T-helper 2 cell treated with Interferon-gamma antibody and Interleukin-4, amounts not matched to agents 5 μg/mL and 100 μg/mL, for 36 hours (primary cell): ENCODE measurements at regions not wholly inside any gene's neighbourhood (a gene's known extent, or its start where the extent isn't known, plus 50 kb on each side); places are given as distances from the start of the nearest gene placed in this dataset.

Experiments
- DNase-seq: peaks from one replicate; pipeline ENCODE4 v3.0.0; 2021; ENCODE audit warnings: low spot score
- H3K27ac Mint-ChIP-seq: one replicate; pipeline ENCODE4 v1.8.0; 2021; ENCODE audit warnings: mild to moderate bottlenecking, mixed read lengths
- H3K27me3 Mint-ChIP-seq: one replicate; pipeline ENCODE4 v1.8.0; 2021; ENCODE audit warnings: low read depth, mixed read lengths
- H3K36me3 Mint-ChIP-seq: one replicate; pipeline ENCODE4 v1.8.0; 2021; ENCODE audit warnings: low read depth, mixed read lengths
- H3K4me1 Mint-ChIP-seq: one replicate; pipeline ENCODE4 v1.8.0; 2021; ENCODE audit warnings: low read depth, mixed read lengths
- H3K4me3 Mint-ChIP-seq: one replicate; pipeline ENCODE4 v1.8.0; 2022; ENCODE audit warnings: mild to moderate bottlenecking, moderate library complexity, mixed read lengths
- H3K9me3 Mint-ChIP-seq: one replicate; pipeline ENCODE4 v1.8.0; 2021; ENCODE audit warnings: mixed read lengths

DNA sequence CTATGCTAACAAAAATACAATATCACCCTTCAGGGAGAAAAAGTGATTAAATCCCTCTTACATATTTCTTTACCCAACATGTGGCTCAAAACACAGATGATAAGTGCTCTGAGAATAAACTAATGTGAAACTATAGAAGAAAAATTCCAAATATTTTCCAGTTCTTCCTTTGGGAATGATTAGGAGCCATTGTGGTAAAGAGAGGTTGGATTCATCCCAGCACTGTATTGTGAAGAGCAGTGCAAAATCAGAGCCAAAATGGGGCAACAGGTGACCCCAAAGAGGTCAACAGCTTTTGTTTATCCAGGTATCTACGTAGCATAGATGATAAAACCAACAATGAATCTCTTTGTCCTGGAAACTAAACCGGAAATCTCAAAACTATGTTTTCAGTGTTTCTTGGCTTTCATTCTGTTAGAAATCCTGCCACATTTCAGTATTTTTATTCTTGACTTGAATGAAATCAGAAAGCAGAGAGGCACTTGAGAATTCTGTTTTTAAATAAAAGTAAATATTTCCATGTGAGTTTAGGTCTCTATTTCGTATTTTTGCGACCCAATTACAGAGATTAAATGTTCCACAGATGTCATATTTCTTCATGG is 120.4 kb upstream of the FST start:
- DNase-seq, result no peak
- H3K9me3 Mint-ChIP-seq, result no peaks in the 10 kb centered on the region
- H3K36me3 Mint-ChIP-seq, result no peaks in the 10 kb centered on the region
- no peak overlapping the region for H3K4me3 Mint-ChIP-seq
- H3K4me1 Mint-ChIP-seq, result no peaks in the 10 kb centered on the region
- H3K27me3 Mint-ChIP-seq, result no peaks in the 10 kb centered on the region
- no peak overlapping the region for H3K27ac Mint-ChIP-seq

DNA sequence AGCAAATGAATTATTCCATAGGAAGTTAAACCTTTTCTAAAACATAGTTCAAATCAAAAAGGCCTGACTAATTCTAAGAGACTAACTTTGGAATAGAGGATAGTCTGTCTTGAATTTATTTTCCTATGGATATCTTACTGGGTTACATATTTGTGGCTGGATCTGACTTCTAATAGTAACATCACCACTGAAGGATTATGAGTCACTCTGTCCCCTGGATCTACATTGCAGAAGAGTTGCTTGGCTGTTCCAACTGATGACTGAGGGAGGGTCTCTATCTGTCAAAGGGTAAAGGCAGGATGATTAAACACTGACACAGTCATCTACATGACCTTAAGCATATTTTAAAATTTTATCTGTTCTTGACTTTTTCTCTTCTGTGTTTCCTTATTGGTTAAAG is 119.6 kb upstream of the FST start:
- Mint-ChIP-seq H3K4me1 (no peaks in the 10 kb centered on the region), H3K27me3 (no peaks in the 10 kb centered on the region), H3K4me3 (no peak overlapping the region), H3K27ac (no peak overlapping the region), H3K36me3 (no peaks in the 10 kb centered on the region), H3K9me3 (no peaks in the 10 kb centered on the region)
- DNase-seq, result no peak

DNA sequence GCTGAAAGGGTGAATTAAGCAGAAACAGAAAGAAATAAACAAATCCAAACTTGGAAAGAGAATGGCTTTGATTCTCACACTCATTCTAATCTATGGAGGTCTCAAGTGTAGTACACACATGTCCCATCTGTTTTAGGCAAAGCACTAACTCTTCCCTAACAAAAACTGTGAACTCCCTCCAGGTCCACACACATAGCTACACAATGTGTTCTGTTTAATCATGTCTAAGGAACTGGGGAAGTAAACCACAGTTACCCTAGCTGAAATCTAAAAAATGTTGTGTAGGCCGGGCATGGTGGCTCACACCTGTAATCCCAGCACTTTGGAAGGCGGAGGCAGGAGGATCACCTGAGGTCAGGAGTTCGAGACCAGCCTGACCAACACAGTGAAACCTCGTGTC is 118.7 kb upstream of the FST start:
- Mint-ChIP-seq H3K27ac (no peak overlapping the region), H3K4me3 (no peak overlapping the region), H3K36me3 (no peaks in the 10 kb centered on the region), H3K4me1 (no peaks in the 10 kb centered on the region), H3K27me3 (no peaks in the 10 kb centered on the region), H3K9me3 (no peaks in the 10 kb centered on the region)
- DNase-seq, result no peak

DNA sequence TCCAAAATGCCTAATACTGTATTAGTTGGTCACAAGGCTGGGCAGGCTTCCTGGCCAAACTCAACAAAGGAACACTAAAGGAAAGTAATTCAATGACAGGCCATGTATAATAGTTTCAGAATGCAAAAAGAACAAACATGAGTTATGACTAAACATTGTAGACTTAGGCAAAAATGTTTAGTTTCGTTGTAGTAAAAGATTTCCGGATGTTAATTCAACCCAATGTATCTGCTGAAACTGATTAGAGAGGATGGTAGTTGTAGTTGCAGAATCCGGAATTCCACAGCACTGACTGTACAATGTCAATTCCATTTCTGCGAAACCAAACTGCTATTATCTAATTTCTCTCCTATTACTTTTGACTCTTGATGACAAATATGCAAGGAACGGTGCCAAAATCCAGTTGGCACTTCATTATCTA is 117.9 kb upstream of the FST start:
- no peak for DNase-seq
- Mint-ChIP-seq H3K36me3 (no peaks in the 10 kb centered on the region), H3K4me3 (no peak overlapping the region), H3K9me3 (no peaks in the 10 kb centered on the region), H3K4me1 (no peaks in the 10 kb centered on the region), H3K27ac (no peak overlapping the region), H3K27me3 (no peaks in the 10 kb centered on the region)

DNA sequence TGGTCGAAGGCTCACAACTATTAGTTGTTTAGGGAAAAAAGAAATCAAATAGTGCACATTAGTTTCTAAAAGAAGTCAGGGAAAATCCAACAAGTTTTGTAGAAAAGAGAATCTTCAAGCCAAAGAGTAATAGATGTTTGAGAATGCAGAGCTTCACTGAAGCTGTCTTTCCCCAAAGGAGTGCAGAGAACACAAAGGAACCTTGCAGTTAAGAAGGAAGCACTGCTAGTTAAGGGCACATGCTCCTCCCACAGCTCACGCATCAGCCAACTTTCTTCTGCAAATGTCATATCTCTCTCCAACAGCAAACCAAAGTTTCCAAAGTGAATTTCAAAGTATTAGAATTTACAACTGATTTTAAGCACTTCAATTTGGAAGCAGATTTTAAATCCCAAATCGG is 116.4 kb upstream of the FST start:
- Mint-ChIP-seq H3K9me3 (no peaks in the 10 kb centered on the region), H3K36me3 (no peaks in the 10 kb centered on the region), H3K4me1 (no peaks in the 10 kb centered on the region), H3K4me3 (no peak overlapping the region), H3K27me3 (no peaks in the 10 kb centered on the region), H3K27ac (no peak overlapping the region)
- DNase-seq, result no peak

DNA sequence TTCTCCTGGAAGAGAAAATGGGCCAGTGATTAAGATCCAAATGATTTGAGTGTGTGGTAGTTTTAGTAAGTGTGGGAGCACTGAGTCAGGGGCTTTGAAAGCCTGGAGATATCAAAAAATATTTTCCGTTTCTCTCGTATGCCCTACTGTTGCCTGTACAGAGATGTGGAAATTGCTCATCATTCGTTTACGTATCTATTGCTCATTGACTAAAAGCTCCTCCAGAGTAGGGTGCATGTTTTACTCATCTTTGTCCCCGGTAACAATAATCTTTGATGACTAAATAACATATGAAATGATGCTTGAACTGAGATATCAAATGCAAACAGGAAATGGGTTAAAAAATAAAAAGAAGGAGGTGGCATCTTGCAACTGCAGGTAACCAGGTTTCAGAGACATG is 114.2 kb upstream of the FST start:
- H3K27ac Mint-ChIP-seq, result no peak overlapping the region
- no peaks in the 10 kb centered on the region for H3K4me1 Mint-ChIP-seq
- no peak overlapping the region for H3K4me3 Mint-ChIP-seq
- DNase-seq, result no peak
- H3K9me3 Mint-ChIP-seq, result no peaks in the 10 kb centered on the region
- no peaks in the 10 kb centered on the region for H3K36me3 Mint-ChIP-seq
- H3K27me3 Mint-ChIP-seq, result no peaks in the 10 kb centered on the region

DNA sequence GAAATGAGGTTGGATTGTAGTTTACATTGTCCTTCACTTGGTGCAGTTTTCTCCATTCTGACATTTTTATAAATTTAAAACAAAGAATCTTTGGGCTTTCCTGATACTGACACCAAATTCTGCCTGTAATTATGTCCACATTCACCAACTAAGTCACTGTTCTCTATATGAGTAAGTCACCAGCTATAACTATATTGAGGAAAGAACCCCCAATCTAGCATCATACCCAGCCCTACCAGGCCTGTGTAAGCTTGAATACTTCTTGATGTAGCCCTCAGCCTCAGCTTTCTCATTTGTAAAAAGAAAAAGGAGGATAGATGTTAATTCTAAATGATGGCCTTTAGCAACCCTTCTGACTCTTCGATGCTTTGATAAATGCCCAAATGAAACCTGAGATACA is 112.7 kb upstream of the FST start:
- Mint-ChIP-seq H3K27ac (no peak overlapping the region), H3K4me3 (no peak overlapping the region), H3K36me3 (no peaks in the 10 kb centered on the region), H3K4me1 (no peaks in the 10 kb centered on the region), H3K27me3 (no peaks in the 10 kb centered on the region), H3K9me3 (no peaks in the 10 kb centered on the region)
- DNase-seq, result no peak

DNA sequence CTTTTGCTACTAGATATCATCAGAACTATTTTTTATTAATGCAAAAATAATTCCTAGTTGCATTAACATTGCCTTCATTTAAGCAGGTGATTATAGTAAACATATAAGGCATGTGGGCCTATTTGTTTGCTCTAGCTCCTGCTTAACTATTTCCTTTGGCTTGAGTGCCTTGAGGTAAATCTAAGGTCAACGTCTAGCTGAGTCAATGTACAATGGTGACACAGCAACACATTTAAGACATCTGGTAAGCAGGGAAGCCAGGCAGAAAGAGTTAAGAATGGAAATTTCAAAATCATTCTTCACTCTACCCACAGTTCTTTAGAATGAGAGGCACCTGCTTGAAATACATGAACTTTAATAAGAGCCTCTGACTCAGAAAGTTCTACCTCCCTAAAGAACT is 111.9 kb upstream of the FST start:
- peaks cover 2% of the 10 kb centered on the region for H3K4me1 Mint-ChIP-seq
- H3K4me3 Mint-ChIP-seq, result no peak overlapping the region
- H3K27me3 Mint-ChIP-seq, result no peaks in the 10 kb centered on the region
- H3K9me3 Mint-ChIP-seq, result no peaks in the 10 kb centered on the region
- H3K27ac Mint-ChIP-seq, result no peak overlapping the region
- no peak for DNase-seq
- no peaks in the 10 kb centered on the region for H3K36me3 Mint-ChIP-seq

DNA sequence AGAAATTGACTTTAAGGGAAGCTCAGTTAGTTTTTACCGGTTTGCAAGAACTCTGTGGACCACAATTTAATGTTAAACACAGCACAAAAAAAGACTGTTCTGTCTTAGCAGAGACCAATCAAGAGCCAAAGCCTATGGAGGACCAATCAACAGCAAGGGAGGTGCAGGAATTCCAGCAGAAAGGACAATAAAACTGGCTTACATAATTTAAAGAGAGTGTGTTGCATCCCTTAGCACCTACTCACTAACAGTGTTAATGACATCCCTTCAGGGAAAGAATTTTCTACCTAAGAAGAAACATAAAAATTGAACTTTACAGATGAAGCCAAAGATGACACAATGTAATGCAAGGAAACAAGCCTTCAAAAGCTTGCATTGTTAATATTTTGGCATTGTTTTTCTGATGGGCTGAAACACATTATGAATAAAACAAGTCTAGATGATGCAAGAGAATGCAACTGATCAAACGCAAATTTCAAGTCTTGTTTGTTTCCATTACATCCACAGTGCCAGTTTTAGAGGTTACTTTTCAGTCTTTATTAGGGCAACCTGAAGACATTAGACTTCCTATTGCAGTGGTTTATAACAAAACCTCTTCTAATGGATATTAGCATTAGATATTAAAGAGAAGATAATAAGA is 111.3 kb upstream of the FST start:
- H3K27me3 Mint-ChIP-seq, result no peaks in the 10 kb centered on the region
- H3K9me3 Mint-ChIP-seq, result no peaks in the 10 kb centered on the region
- peaks cover 2% of the 10 kb centered on the region for H3K4me1 Mint-ChIP-seq
- H3K4me3 Mint-ChIP-seq, result no peak overlapping the region
- no peaks in the 10 kb centered on the region for H3K36me3 Mint-ChIP-seq
- DNase-seq, result no peak
- no peak overlapping the region for H3K27ac Mint-ChIP-seq

DNA sequence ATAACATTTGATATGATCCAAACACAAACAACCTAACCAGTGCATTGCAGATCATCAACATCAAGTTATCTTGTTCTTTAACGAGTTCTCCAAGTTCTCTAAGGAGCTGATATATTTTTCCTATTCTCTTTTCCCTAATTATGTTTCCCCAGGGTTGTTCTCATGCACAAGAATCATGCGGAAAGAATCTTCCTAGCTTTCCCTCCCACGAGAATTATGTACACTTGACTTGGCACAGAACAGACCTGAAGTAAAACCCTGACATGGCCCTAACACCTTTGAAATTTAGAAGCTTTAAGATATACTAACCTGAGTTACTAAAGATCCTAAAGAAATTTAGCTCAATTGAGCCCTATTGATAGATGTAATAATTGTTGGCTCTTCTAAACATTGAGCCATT is 110.7 kb upstream of the FST start:
- Mint-ChIP-seq H3K36me3 (no peaks in the 10 kb centered on the region), H3K4me1 (peaks cover 2% of the 10 kb centered on the region), H3K27ac (no peak overlapping the region), H3K4me3 (no peak overlapping the region), H3K9me3 (no peaks in the 10 kb centered on the region), H3K27me3 (no peaks in the 10 kb centered on the region)
- DNase-seq, result no peak

DNA sequence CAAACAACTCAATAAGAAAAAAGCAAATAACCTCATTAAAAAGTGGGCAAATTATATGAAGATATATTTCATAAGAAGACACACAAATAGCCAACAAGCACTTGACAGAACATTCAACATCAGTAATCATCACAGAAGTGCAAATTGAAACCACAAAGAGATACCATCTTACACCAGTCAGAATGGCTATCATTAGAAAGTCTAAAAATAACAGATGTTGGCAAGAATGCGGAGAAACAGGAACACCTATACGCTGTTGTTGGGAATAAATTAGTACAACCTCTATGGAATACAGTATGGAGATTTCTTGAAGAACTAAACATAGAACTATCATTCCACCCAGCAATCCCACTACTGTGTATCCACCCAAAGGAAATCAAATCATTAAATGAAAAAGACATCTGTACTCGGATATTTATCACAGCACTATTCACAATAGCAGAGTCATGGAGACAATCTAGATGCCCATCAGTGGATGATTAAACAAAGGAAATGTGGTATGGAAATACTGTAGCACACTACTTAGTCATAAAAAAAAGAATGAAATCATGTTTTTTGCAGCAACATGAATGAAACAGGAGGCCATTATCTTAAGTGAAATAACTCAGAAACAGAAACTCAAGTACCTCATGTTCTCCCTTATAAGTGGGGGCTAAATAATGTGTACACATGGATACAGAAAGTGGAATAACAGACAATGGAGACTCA is 106.8 kb upstream of the FST start:
- no peak overlapping the region for H3K27ac Mint-ChIP-seq

DNA sequence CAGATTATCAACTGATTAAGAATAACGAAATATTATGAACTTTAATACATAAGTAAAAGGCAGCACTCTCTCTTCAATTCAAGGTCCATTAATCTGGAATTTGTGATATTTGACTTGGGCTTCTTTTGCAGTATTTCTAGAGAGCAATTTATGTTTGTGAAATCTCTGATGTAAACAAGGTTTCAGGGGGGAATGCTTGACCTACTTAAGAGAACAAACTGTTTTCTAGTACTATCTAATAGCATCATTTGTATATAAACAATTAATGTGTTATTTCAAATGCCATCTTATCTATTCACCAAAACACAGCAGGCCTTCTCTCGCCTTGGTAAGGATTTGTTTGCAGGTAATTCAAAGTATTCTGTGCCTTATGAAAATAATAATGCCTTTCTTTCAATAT is 103.6 kb upstream of the FST start:
- no peak overlapping the region for H3K27ac Mint-ChIP-seq
- peaks cover 7% of the 10 kb centered on the region for H3K4me1 Mint-ChIP-seq
- no peaks in the 10 kb centered on the region for H3K9me3 Mint-ChIP-seq
- DNase-seq, result no peak
- H3K27me3 Mint-ChIP-seq, result no peaks in the 10 kb centered on the region
- no peaks in the 10 kb centered on the region for H3K36me3 Mint-ChIP-seq
- no peak overlapping the region for H3K4me3 Mint-ChIP-seq

More for the DNA sequence above, 106.8 kb upstream of the FST start:
- DNase-seq, result no peak
- no peaks in the 10 kb centered on the region for H3K9me3 Mint-ChIP-seq
- H3K4me3 Mint-ChIP-seq, result no peak overlapping the region
- H3K4me1 Mint-ChIP-seq, result peaks cover 7% of the 10 kb centered on the region
- no peaks in the 10 kb centered on the region for H3K27me3 Mint-ChIP-seq
- no peaks in the 10 kb centered on the region for H3K36me3 Mint-ChIP-seq

DNA sequence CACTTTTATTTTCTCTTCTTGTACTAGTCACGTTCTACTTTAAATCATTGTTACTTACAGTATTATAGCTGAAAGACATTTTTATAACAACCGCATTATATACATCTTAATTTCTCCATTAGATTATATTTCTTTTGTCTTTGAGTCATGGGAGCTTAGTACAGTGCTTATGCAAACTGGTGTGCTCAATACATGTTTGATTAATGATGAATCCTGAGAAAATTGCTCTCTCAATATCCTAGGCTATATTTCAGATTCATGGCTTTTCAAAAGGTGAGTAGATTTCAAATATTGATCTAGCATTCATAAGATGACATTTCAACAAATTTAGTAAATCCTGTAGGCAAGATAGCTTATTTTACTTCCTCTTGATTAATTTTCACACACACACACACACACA is 102.2 kb upstream of the FST start:
- no peaks in the 10 kb centered on the region for H3K36me3 Mint-ChIP-seq
- no peak overlapping the region for H3K27ac Mint-ChIP-seq
- H3K27me3 Mint-ChIP-seq, result no peaks in the 10 kb centered on the region
- no peak overlapping the region for H3K4me3 Mint-ChIP-seq
- DNase-seq, result no peak
- no peaks in the 10 kb centered on the region for H3K9me3 Mint-ChIP-seq
- H3K4me1 Mint-ChIP-seq, result peaks cover 7% of the 10 kb centered on the region

DNA sequence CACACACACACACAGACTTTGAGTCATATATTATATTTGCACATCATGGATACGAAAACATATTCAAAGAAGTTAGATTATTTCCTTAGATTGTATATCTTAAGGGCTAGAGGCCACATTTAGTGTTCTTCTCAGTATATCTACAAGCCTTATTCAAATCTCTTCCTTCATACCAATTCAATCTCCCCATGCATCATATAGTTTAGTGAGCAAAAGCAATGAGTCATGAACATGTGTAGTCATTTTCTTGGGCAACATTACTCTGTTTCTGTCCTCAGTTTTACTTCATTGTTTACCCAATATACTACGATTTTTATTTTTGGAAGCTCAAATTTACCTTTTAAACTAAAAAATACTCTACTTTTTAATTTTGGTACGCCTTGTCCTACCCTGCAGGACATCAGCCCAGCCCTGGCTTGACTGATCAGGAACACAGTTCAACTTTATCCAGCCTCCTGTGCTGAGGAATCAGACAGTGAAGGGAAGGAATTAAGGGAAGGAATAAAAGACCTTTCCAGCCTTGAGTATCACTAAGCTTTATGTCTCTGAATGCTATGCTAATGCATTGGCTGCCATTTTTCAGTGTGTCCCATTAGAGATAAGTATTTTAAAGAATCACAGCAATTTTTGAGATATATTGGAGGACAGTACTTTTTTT is 101.7 kb upstream of the FST start:
- no peak for DNase-seq

More for the DNA sequence above, 101.7 kb upstream of the FST start:
- Mint-ChIP-seq H3K9me3 (no peaks in the 10 kb centered on the region), H3K36me3 (no peaks in the 10 kb centered on the region), H3K4me1 (peaks cover 5% of the 10 kb centered on the region), H3K4me3 (no peak overlapping the region), H3K27ac (no peak overlapping the region), H3K27me3 (no peaks in the 10 kb centered on the region)
